PFSK-1 (cell line): ENCODE measurements at regions not wholly inside any gene's neighbourhood (a gene's known extent, or its start where the extent isn't known, plus 50 kb on each side); places are given as distances from the start of the nearest gene placed in this dataset.

Experiments used
- FOXP2 ChIP-seq: optimal IDR thresholded peaks from 2 replicates; pipeline ENCODE3; 2011; ENCODE audit warnings: borderline replicate concordance, control low read depth, inconsistent platforms; ENCODE audit not compliant: insufficient read depth; ENCODE audit errors: extremely low read length, extremely low read depth
- POLR2AphosphoS5 ChIP-seq: IDR thresholded peaks from 2 replicates; pipeline ENCODE4 v1.6.1; 2012; ENCODE audit warnings: low read depth, mild to moderate bottlenecking, control low read depth, low read length, moderate library complexity
- REST ChIP-seq, 2 experiments: IDR thresholded peaks; 2 replicates each; pipeline versions ENCODE4 v1.6.1 to v1.8.0; 2011 to 2012; ENCODE audit warnings: low read depth in 2 of 2, low read length in 2 of 2, control low read depth in 1 of 2, inconsistent platforms in 1 of 2, mild to moderate bottlenecking in 1 of 2, moderate library complexity in 1 of 2; ENCODE audit not compliant: insufficient read depth in 1 of 2
- SIN3A ChIP-seq: IDR thresholded peaks from 2 replicates; pipeline ENCODE4 v1.6.1; 2012; ENCODE audit warnings: mild to moderate bottlenecking, low read length, moderate library complexity, borderline replicate concordance; ENCODE audit not compliant: insufficient read depth
- TAF1 ChIP-seq: IDR thresholded peaks from 2 replicates; pipeline ENCODE4 v1.6.1; 2012; ENCODE audit warnings: low read length, control low read depth, borderline replicate concordance; ENCODE audit not compliant: insufficient read depth

DNA sequence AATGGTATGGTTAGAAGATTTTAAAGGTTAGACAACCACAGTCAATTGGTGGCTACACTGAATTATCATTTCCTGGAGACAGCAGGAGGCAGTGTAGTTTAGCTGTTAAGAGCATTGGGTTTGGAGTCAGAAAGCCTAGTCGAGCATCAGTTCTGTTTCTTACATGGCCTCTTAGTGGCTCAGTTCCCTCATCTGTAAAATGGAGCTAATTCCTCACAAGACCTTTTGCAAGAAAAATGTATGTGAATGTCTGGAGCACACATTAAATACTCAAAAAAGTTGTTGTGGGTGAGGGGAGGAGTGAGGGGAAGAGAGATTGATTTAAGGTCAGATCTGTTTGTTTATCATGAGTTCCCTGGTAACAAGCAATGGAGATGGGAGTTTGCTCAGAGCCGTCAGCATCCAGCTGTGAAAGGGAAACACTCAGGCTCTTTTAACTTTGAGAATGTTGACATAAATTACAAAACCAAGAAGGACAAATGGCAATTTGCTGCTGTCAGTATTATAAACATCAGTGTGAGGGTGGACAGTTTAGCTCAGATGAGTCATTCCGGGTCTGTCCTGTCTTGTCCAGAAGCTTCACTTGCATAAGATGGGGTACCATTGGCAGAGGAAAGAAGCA is 98.2 kb upstream of the PGRMC2 start:
- TF ChIP-seq SIN3A: peak; percentile 76; the same call in 1 of the 2 replicates
- no peak for TF ChIP-seq POLR2AphosphoS5
- no peak for TF ChIP-seq TAF1
- no peak for TF ChIP-seq REST (IDR thresholded peaks at IDR 0.05; ENCODE audit: insufficient read depth in 1 of 2, low read depth in 2 of 2, low read length in 2 of 2)
- no peak for TF ChIP-seq FOXP2
